ENCODE measurements at regions not wholly inside any gene's neighbourhood (a gene's known extent, or its start where the extent isn't known, plus 50 kb on each side); places are given as distances from the start of the nearest gene placed in this dataset.

GRCh38 chr15:46567968-46568367, 933.1 kb downstream of the SQOR start:
- no peak for DNase-seq

GRCh38 chr15:46569781-46570180, 935.0 kb downstream of the SQOR start:
- no peak for DNase-seq

- no peak for DNase-seq
These were observed 942.0 kb downstream of the SQOR start for GRCh38 chr15:46576646-46577395.

- no peak for DNase-seq
These were observed 942.9 kb downstream of the SQOR start for GRCh38 chr15:46577767-46578166.

GRCh38 chr15:46580487-46580886, 945.7 kb downstream of the SQOR start:
- no peak for DNase-seq

- DNase-seq = no peak
These were observed 946.1 kb downstream of the SQOR start for GRCh38 chr15:46580924-46581323.

GRCh38 chr15:46589088-46589487, 954.3 kb downstream of the SQOR start:
- DNase-seq = no peak

GRCh38 chr15:46591462-46591861, 956.6 kb downstream of the SQOR start:
- DNase-seq = no peak

GRCh38 chr15:46595016-46595415, 960.2 kb downstream of the SQOR start:
- no peak for DNase-seq

- DNase-seq = no peak
These were observed 972.2 kb downstream of the SQOR start for GRCh38 chr15:46607077-46607476.

GRCh38 chr15:46616033-46616432, 981.2 kb downstream of the SQOR start:
- DNase-seq = no peak

- no peak for DNase-seq
These were observed 982.7 kb downstream of the SQOR start for GRCh38 chr15:46617507-46617906.

- no peak for DNase-seq
These were observed 984.2 kb downstream of the SQOR start for GRCh38 chr15:46618984-46619383.

GRCh38 chr15:46620392-46621013, 985.7 kb downstream of the SQOR start:
- DNase-seq = no peak

- no peak for DNase-seq
These were observed 988.0 kb downstream of the SQOR start for GRCh38 chr15:46622851-46623250.

GRCh38 chr15:46636206-46636605, 1001.4 kb downstream of the SQOR start:
- DNase-seq = no peak

- DNase-seq = no peak
These were observed 1010.0 kb downstream of the SQOR start for GRCh38 chr15:46644501-46645481.

GRCh38 chr15:46646490-46646889, 1011.7 kb downstream of the SQOR start:
- no peak for DNase-seq

- DNase-seq = no peak
These were observed 1012.2 kb downstream of the SQOR start for GRCh38 chr15:46647046-46647445.

- no peak for DNase-seq
These were observed 1017.4 kb downstream of the SQOR start for GRCh38 chr15:46652266-46652665.

- DNase-seq = no peak
These were observed 1020.2 kb downstream of the SQOR start for GRCh38 chr15:46654993-46655392.

GRCh38 chr15:46660096-46660842, 1025.4 kb downstream of the SQOR start:
- no peak for DNase-seq

GRCh38 chr15:46670258-46670657, 1035.4 kb downstream of the SQOR start:
- DNase-seq = no peak

All from activated CD4-positive, alpha-beta T cell treated with anti-CD3 and anti-CD28 coated beads for 1 hour (primary cell).